Stomach (tissue), 8 donors: ENCODE measurements at regions not wholly inside any gene's neighbourhood (a gene's known extent, or its start where the extent isn't known, plus 50 kb on each side); places are given as distances from the start of the nearest gene placed in this dataset.

Source experiments
- DNase-seq, 2 donors: peaks; one replicate each; pipeline versions ENCODE4 v3.0.0 to v3.0.0-alpha.2; 2013 to 2019
- H3K27ac ChIP-seq, 5 donors: fragments of 200-600 bp in 4 of 5; sonication (generic) in 4 of 5; one replicate each; pipeline ENCODE4 v1.5.1; 2013 to 2019; ENCODE audit warnings: mild to moderate bottlenecking in 1 of 5, moderate library complexity in 1 of 5
- H3K27me3 ChIP-seq, 3 donors: fragments of 200-600 bp; sonication (generic); one replicate each; pipeline ENCODE4 v1.5.1; 2017 to 2019; ENCODE audit warnings: mixed run types in 1 of 3
- H3K36me3 ChIP-seq, 4 donors: fragments of 200-600 bp; sonication (generic); 1 replicate in 3 of 4; 2 replicates in 1 of 4; pipeline ENCODE4 v1.5.1; 2016 to 2019
- H3K4me1 ChIP-seq, 4 donors: fragments of 200-600 bp; sonication (generic); one replicate each; pipeline ENCODE4 v1.5.1; 2016 to 2019
- H3K4me3 ChIP-seq, 4 donors: fragments of 200-600 bp; sonication (generic) in 3 of 4; one replicate each; pipeline ENCODE4 v1.5.1; 2016 to 2019; ENCODE audit warnings: mild to moderate bottlenecking in 1 of 4
- H3K9me3 ChIP-seq, 4 donors: fragments of 200-600 bp; sonication (generic); one replicate each; pipeline ENCODE4 v1.5.1; 2016 to 2019
- EP300 ChIP-seq: sonication (generic); formaldehyde crosslinking; IDR thresholded peaks from one replicate; pipeline ENCODE4 v1.6.1; 2017; ENCODE audit warnings: antibody characterized with exemption
- POLR2A ChIP-seq, 4 donors: fragments of 450-650 bp; IDR thresholded peaks; one replicate each; pipeline ENCODE4 v1.6.1; 2016; ENCODE audit warnings: antibody characterized with exemption in 4 of 4, control low read depth in 2 of 4, mild to moderate bottlenecking in 1 of 4, moderate library complexity in 1 of 4
- POLR2AphosphoS5 ChIP-seq, 3 donors: sonication (generic); formaldehyde crosslinking; IDR thresholded peaks; one replicate each; pipeline ENCODE4 v1.6.1; 2016; ENCODE audit warnings: antibody characterized with exemption in 3 of 3
- WGBS, 5 donors: extraction: QIAGEN DNeasy Blood & Tissue Kit in 3 of 5; methylation state at CpG; one replicate each; pipeline versions ENCODE4 v1.1.5 to v1.1.7; 2013 to 2018; 5-methylcytosine and 5-hydroxymethylcytosine counted together
- intact Hi-C: fragments of 100-400 bp; cut with DNase I; formaldehyde crosslinking; loops from one replicate; pipeline ENCODE4 v1.15.1; 2023; ENCODE audit warnings: low total_unique reads
- TF ChIP-seq, protein P1 (sequence below), 7 experiments: fragments of 450-650 bp in 4 of 7; fragments of 200-600 bp in 3 of 7; sonication (generic) in 3 of 7; IDR thresholded peaks; one replicate each; pipeline ENCODE4 v1.5.1; 2016 to 2019; ENCODE audit warnings: antibody characterized with exemption in 7 of 7, control low read depth in 2 of 7, mild to moderate bottlenecking in 1 of 7
- donor health status: healthy with polysubstance abuse.
- donor health status: Bipolar disorder and iron deficiency.
- donor health status: healthy.

DNA sequence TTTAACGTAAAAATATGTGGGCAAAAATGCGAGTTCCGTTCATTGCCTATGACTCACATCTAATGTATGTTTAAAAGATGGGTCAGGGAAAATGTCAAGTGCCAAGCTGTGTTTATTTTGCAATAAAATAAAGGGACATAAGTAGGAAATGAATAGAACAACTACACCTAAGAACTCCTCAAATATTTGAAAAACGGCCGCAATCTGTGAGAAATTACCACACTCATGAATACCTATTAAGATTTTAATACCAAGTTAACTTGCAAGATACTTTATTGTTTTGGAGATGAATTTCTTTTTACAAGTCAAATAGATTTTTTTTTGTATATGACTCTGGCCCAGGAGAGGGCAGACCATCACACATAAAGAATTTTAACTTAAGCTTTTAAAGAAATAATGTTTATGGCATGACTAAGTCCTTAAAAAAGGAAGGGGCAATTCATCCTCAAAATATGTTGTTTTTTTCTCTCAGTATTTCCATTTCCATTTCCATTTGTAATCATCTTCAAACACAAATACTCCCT lies 152.7 kb downstream of the SUCNR1 start:
- Histone ChIP-seq H3K36me3 (no peaks in the 10 kb centered on the region), H3K4me3 (no peak overlapping the region), H3K9me3 (no peaks in the 10 kb centered on the region), H3K27ac (no peak overlapping the region), H3K4me1 (peaks cover 0 to 10% (median 0%) of the 10 kb centered on the region in 4 donors), H3K27me3 (no peaks in the 10 kb centered on the region)
- intact Hi-C loops: no loop called here
- 27 to 34% (median 28%) methylated on average over 5 of the region's 5 CpGs for WGBS, 5 donors
- peak in 1 of 2 donors; percentile 45 for DNase-seq
- TF ChIP-seq POLR2AphosphoS5 (IDR thresholded peaks at IDR 0.05) (no peak), EP300 (no peak), POLR2A (IDR thresholded peaks at IDR 0.05) (no peak)
- TF ChIP-seq, protein P1, sequence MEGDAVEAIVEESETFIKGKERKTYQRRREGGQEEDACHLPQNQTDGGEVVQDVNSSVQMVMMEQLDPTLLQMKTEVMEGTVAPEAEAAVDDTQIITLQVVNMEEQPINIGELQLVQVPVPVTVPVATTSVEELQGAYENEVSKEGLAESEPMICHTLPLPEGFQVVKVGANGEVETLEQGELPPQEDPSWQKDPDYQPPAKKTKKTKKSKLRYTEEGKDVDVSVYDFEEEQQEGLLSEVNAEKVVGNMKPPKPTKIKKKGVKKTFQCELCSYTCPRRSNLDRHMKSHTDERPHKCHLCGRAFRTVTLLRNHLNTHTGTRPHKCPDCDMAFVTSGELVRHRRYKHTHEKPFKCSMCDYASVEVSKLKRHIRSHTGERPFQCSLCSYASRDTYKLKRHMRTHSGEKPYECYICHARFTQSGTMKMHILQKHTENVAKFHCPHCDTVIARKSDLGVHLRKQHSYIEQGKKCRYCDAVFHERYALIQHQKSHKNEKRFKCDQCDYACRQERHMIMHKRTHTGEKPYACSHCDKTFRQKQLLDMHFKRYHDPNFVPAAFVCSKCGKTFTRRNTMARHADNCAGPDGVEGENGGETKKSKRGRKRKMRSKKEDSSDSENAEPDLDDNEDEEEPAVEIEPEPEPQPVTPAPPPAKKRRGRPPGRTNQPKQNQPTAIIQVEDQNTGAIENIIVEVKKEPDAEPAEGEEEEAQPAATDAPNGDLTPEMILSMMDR (IDR thresholded peaks at IDR 0.05): no peak

DNA sequence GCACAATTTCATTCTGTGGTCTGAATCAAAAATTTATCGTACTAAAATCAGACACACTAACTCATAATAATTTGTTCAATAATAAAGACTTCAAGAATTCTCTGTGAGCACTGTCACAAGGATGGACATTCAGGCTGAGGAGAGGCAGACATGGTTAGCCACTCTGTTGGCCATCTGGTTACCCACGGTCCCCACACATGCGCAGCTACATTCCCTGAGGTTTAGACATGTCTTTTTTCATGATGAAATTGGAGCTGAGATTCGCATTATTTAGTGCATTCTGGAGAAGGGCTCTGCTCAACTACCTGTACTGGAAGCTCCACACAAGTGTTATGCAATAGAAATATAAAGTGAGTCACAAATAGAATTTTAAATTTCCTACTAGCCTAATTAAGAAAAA lies 156.9 kb downstream of the SUCNR1 start:
- H3K36me3 ChIP-seq: no peaks in the 10 kb centered on the region
- intact Hi-C loops: no loop called here
- 89 to 97% (median 94%) methylated on average over 4 of the region's 4 CpGs for WGBS, 5 donors

DNA sequence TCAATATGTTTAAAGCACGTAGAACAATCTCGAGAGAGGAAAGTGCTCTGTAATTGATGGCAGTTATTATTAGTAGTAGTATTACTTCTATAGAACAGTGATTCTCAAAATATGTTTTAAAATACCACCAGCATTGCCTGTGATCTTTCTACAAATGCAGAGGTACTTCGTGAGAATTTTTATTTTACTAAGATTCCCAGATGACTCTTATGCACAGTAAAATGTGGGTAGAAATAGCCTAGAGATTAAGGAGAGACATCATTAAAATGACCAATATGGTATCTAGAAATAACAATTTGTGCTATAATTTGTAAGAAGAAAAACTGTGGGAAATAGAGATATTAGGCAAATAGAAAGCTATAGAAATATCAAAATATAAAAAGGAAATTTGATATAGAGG lies 157.9 kb downstream of the SUCNR1 start:
- TF ChIP-seq, protein P1 (IDR thresholded peaks at IDR 0.05): no peak
- TF ChIP-seq POLR2A (IDR thresholded peaks at IDR 0.05) (no peak), EP300 (no peak), POLR2AphosphoS5 (IDR thresholded peaks at IDR 0.05) (no peak)
- H3K4me1 ChIP-seq: peaks cover 0 to 4% (median 0%) of the 10 kb centered on the region in 4 donors
- DNase-seq: no peak
- no peak overlapping the region for H3K4me3 ChIP-seq
- H3K27ac ChIP-seq: no peak overlapping the region
- no peaks in the 10 kb centered on the region for H3K36me3 ChIP-seq
- H3K9me3 ChIP-seq: peaks cover 0 to 8% (median 4%) of the 10 kb centered on the region in 4 donors
- WGBS, 5 donors: 88 to 96% (median 95%) methylated on average over 3 of the region's 3 CpGs
- intact Hi-C loops: no loop called here
- H3K27me3 ChIP-seq: no peaks in the 10 kb centered on the region

More for the DNA sequence above, 156.9 kb downstream of the SUCNR1 start:
- Histone ChIP-seq H3K27me3 (no peaks in the 10 kb centered on the region), H3K27ac (no peak overlapping the region), H3K4me3 (no peak overlapping the region), H3K9me3 (no peaks in the 10 kb centered on the region), H3K4me1 (peaks cover 0 to 10% (median 0%) of the 10 kb centered on the region in 4 donors)
- no peak for DNase-seq
- TF ChIP-seq EP300: no peak
- no peak for TF ChIP-seq POLR2A (IDR thresholded peaks at IDR 0.05)
- TF ChIP-seq POLR2AphosphoS5 (IDR thresholded peaks at IDR 0.05): no peak
- TF ChIP-seq, protein P1 (IDR thresholded peaks at IDR 0.05): no peak

DNA sequence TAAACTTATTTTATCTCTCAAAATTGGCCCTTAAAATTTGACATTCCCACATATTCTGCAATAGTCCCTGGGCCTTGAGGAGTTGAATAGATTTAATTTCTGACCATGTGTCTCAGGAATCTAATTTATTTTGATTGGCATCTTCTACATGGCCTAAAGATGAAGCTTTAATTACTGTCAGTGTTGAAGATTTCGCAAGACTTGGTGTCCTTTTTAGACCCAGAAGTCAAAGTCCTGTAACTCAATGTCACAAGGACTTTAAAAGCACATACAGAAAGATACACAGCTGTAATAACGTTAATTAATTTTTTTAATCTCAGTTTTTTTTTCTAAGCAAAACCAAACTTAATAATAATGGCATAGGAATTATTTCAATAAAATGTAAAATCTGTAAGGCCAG lies 163.9 kb downstream of the SUCNR1 start:
- Histone ChIP-seq H3K4me1 (no peaks in the 10 kb centered on the region), H3K27ac (no peak overlapping the region), H3K4me3 (no peak overlapping the region), H3K27me3 (no peaks in the 10 kb centered on the region), H3K9me3 (peaks cover 0 to 15% (median 5%) of the 10 kb centered on the region in 4 donors), H3K36me3 (no peaks in the 10 kb centered on the region)
- intact Hi-C loops: no loop called here
- DNase-seq: no peak
- WGBS, 5 donors: 85 to 96% (median 91%) methylated on average over 2 of the region's 2 CpGs
- TF ChIP-seq POLR2AphosphoS5 (IDR thresholded peaks at IDR 0.05): no peak
- no peak for TF ChIP-seq EP300
- TF ChIP-seq, protein P1 (IDR thresholded peaks at IDR 0.05): no peak
- TF ChIP-seq POLR2A (IDR thresholded peaks at IDR 0.05): no peak
